GM19043 (cell line): ENCODE measurements at regions not wholly inside any gene's neighbourhood (a gene's known extent, or its start where the extent isn't known, plus 50 kb on each side); places are given as distances from the start of the nearest gene placed in this dataset.
"Not testable (repeated sequence)": the region's sequence is repeated elsewhere in the genome, so short reads cannot be mapped to it uniquely, and the experiment has no call there.

Experiments
- ATAC-seq: cut with Tn5 transposase; IDR thresholded peaks from one replicate; pipeline ENCODE4 v1.9.1; 2021; ENCODE audit warnings: low read depth; ENCODE audit not compliant: unreplicated experiment

GRCh38 chr13:22934744-22935523, 245.8 kb upstream of the SGCG start:
- no peak for ATAC-seq

- ATAC-seq, result no peak
These were observed 244.6 kb upstream of the SGCG start for GRCh38 chr13:22936228-22936627.

GRCh38 chr13:22937241-22937640, 243.5 kb upstream of the SGCG start:
- ATAC-seq, result no peak

GRCh38 chr13:22937953-22938352, 242.8 kb upstream of the SGCG start:
- no peak for ATAC-seq

GRCh38 chr13:22938576-22938975, 242.2 kb upstream of the SGCG start:
- ATAC-seq, result no peak

GRCh38 chr13:22939157-22939556, 241.6 kb upstream of the SGCG start:
- no peak for ATAC-seq

- ATAC-seq, result no peak
These were observed 240.6 kb upstream of the SGCG start for GRCh38 chr13:22940090-22940710.

- no peak for ATAC-seq
These were observed 240.0 kb upstream of the SGCG start for GRCh38 chr13:22940736-22941135.

GRCh38 chr13:22941495-22941894, 239.3 kb upstream of the SGCG start:
- ATAC-seq, result not testable (repeated sequence)

- not testable (repeated sequence) for ATAC-seq
These were observed 237.9 kb upstream of the SGCG start for GRCh38 chr13:22942831-22943230.

GRCh38 chr13:22944378-22944777, 236.4 kb upstream of the SGCG start:
- ATAC-seq, result no peak

GRCh38 chr13:22945321-22946226, 235.2 kb upstream of the SGCG start:
- ATAC-seq, result no peak

GRCh38 chr13:22948421-22948820, 232.4 kb upstream of the SGCG start:
- no peak for ATAC-seq

GRCh38 chr13:22952018-22952417, 228.8 kb upstream of the SGCG start:
- not testable (repeated sequence) for ATAC-seq

- ATAC-seq, result not testable (repeated sequence)
These were observed 225.6 kb upstream of the SGCG start for GRCh38 chr13:22955147-22955546.

- ATAC-seq, result not testable (repeated sequence)
These were observed 224.2 kb upstream of the SGCG start for GRCh38 chr13:22956456-22957115.

- not testable (repeated sequence) for ATAC-seq
These were observed 220.9 kb upstream of the SGCG start for GRCh38 chr13:22959859-22960258.

GRCh38 chr13:22960827-22961226, 220.0 kb upstream of the SGCG start:
- ATAC-seq, result no peak

GRCh38 chr13:22961342-22961741, 219.4 kb upstream of the SGCG start:
- ATAC-seq, result not testable (repeated sequence)

GRCh38 chr13:22961835-22962537, 218.8 kb upstream of the SGCG start:
- ATAC-seq, result no peak
